Parathyroid adenoma (tissue), 2 donors: ENCODE measurements at regions not wholly inside any gene's neighbourhood (a gene's known extent, or its start where the extent isn't known, plus 50 kb on each side); places are given as distances from the start of the nearest gene placed in this dataset.

ENCODE experiments used
- H2AFZ ChIP-seq: fragments of 300-600 bp; sonication (generic); one replicate; pipeline ENCODE4 v1.7.0; 2017; ENCODE audit warnings: antibody characterized with exemption, mild to moderate bottlenecking
- H3K27ac ChIP-seq: fragments of 300-600 bp; sonication (generic); one replicate; pipeline ENCODE4 v1.7.0; 2017
- H3K27me3 ChIP-seq: fragments of 300-600 bp; sonication (generic); one replicate; pipeline ENCODE4 v1.7.0; 2017; ENCODE audit warnings: low read length; ENCODE audit not compliant: control insufficient read depth, insufficient read depth
- H3K36me3 ChIP-seq: fragments of 300-600 bp; sonication (generic); one replicate; pipeline ENCODE4 v1.7.0; 2017; ENCODE audit warnings: low read length; ENCODE audit not compliant: control insufficient read depth, insufficient read depth
- H3K4me1 ChIP-seq: fragments of 300-600 bp; sonication (generic); one replicate; pipeline ENCODE4 v1.7.0; 2017; ENCODE audit warnings: control low read depth
- H3K4me2 ChIP-seq: fragments of 300-600 bp; sonication (generic); one replicate; pipeline ENCODE4 v1.7.0; 2017; ENCODE audit warnings: low read length
- H3K4me3 ChIP-seq: fragments of 300-600 bp; sonication (generic); one replicate; pipeline ENCODE4 v1.7.0; 2017; ENCODE audit warnings: low read depth, low read length
- H3K79me2 ChIP-seq: fragments of 300-600 bp; sonication (generic); one replicate; pipeline ENCODE4 v1.7.0; 2017; ENCODE audit warnings: control low read depth
- H3K9ac ChIP-seq: fragments of 300-600 bp; sonication (generic); one replicate; pipeline ENCODE4 v1.7.0; 2017; ENCODE audit warnings: mild to moderate bottlenecking
- H3K9me3 ChIP-seq: fragments of 300-600 bp; sonication (generic); one replicate; pipeline ENCODE4 v1.7.0; 2017; ENCODE audit warnings: low read length; ENCODE audit not compliant: control insufficient read depth
- TF ChIP-seq, protein P1 (sequence below): fragments of 300-600 bp; sonication (generic); IDR thresholded peaks from one replicate; pipeline ENCODE4 v1.7.0; 2017; ENCODE audit warnings: antibody characterized with exemption, mild to moderate bottlenecking
- donor health status: primary hyperparathyroidism.

DNA sequence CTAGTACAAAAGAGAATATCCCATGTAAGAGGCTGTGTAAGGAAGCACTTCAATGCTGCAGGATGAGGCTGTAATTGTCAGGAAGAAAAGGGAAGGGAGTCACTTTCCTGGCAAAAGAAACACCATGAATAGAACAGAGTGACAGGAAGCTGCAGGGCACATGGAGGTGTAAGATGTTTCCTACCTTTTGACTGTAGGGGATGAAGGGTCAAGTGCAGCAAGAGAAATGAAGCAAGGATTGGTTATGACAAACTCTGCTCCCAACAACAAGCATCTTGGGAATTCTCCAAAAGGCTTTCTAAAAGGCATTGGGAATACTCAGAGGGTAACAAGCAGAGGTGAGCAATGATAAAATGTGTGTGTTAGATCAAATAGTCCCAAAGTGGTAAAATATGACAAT, 74.3 kb upstream of the NPY2R start:
- H3K36me3 ChIP-seq = no peaks in the 10 kb centered on the region
- no peak overlapping the region for H2AFZ ChIP-seq
- no peak overlapping the region for H3K27ac ChIP-seq
- H3K4me2 ChIP-seq = no peak overlapping the region
- TF ChIP-seq, protein P1, sequence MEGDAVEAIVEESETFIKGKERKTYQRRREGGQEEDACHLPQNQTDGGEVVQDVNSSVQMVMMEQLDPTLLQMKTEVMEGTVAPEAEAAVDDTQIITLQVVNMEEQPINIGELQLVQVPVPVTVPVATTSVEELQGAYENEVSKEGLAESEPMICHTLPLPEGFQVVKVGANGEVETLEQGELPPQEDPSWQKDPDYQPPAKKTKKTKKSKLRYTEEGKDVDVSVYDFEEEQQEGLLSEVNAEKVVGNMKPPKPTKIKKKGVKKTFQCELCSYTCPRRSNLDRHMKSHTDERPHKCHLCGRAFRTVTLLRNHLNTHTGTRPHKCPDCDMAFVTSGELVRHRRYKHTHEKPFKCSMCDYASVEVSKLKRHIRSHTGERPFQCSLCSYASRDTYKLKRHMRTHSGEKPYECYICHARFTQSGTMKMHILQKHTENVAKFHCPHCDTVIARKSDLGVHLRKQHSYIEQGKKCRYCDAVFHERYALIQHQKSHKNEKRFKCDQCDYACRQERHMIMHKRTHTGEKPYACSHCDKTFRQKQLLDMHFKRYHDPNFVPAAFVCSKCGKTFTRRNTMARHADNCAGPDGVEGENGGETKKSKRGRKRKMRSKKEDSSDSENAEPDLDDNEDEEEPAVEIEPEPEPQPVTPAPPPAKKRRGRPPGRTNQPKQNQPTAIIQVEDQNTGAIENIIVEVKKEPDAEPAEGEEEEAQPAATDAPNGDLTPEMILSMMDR = no peak
- H3K9ac ChIP-seq = no peak overlapping the region
- H3K4me1 ChIP-seq = no peaks in the 10 kb centered on the region
- no peaks in the 10 kb centered on the region for H3K27me3 ChIP-seq
- no peaks in the 10 kb centered on the region for H3K79me2 ChIP-seq
- H3K4me3 ChIP-seq = no peak overlapping the region
- H3K9me3 ChIP-seq = no peaks in the 10 kb centered on the region

GRCh38 chr4:155140889-155141288, 67.5 kb upstream of the NPY2R start:
- Histone ChIP-seq H3K4me3 (no peak overlapping the region), H2AFZ (no peak overlapping the region), H3K4me1 (no peaks in the 10 kb centered on the region), H3K27me3 (no peaks in the 10 kb centered on the region), H3K36me3 (no peaks in the 10 kb centered on the region), H3K9ac (no peak overlapping the region), H3K79me2 (no peaks in the 10 kb centered on the region), H3K9me3 (no peaks in the 10 kb centered on the region), H3K4me2 (no peak overlapping the region), H3K27ac (no peak overlapping the region)
- TF ChIP-seq, protein P1 = no peak

GRCh38 chr4:155143512-155143911, 64.9 kb upstream of the NPY2R start:
- Histone ChIP-seq H3K27me3 (no peaks in the 10 kb centered on the region), H3K9ac (no peak overlapping the region), H3K4me3 (no peak overlapping the region), H3K9me3 (no peaks in the 10 kb centered on the region), H3K36me3 (no peaks in the 10 kb centered on the region), H3K27ac (no peak overlapping the region), H2AFZ (no peak overlapping the region), H3K4me2 (no peak overlapping the region), H3K79me2 (no peaks in the 10 kb centered on the region), H3K4me1 (no peaks in the 10 kb centered on the region)
- TF ChIP-seq, protein P1 = no peak
